AG04449 (cell line): ENCODE measurements at regions not wholly inside any gene's neighbourhood (a gene's known extent, or its start where the extent isn't known, plus 50 kb on each side); places are given as distances from the start of the nearest gene placed in this dataset.

ENCODE experiments used
- CTCF ChIA-PET: fragments of 350-600 bp; formaldehyde crosslinking; extraction: SDS; loops from one replicate; lab custom pipeline; 2021; ENCODE audit warnings: antibody characterized with exemption; lab: Yijun Ruan, JAX
- POLR2A ChIA-PET: fragments of 400-600, 350-600 bp; formaldehyde crosslinking; extraction: SDS; loops from one replicate; lab custom pipeline; 2020; ENCODE audit warnings: antibody characterized with exemption, inconsistent platforms; lab: Yijun Ruan, JAX
- DNase-seq: peaks from one replicate; pipeline ENCODE4 v3.0.0-alpha.2; 2010; ENCODE audit warnings: low read depth, low spot score
- H3K4me3 ChIP-seq: 2 replicates; pipeline ENCODE4 v1.5.1; 2011; ENCODE audit warnings: low read depth, mild to moderate bottlenecking, control low read depth, low read length
- TF ChIP-seq, protein P1 (sequence below): IDR thresholded peaks from one replicate; pipeline ENCODE4 v1.5.1; 2011; ENCODE audit warnings: mild to moderate bottlenecking, moderate library complexity, low read length, control low read depth, inconsistent platforms; ENCODE audit not compliant: insufficient read depth; ENCODE audit errors: missing control alignments

DNA sequence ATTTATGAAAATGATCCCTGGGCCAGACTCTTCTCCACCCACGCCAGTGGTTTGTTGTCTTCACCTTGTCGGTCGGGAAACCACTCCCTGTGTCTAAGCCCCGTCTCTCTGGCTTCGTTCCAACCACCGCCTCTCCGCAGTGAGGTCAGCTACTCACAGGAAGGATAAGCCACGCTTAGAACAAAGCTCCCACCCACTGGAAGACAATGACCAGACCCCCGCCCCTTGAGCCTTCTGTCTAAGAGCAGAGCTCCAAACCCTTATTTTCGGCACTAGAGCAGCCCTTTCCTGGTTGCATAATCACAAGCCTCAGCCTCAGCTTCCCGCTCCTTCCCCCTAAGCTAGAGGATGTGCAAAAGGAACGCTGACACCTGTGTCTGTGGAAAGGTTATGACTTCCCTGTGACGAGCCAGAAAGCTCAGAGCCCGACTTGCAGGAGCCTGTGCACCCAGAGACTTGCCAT is 114.9 kb upstream of the MEF2A start:
- TF ChIP-seq, protein P1, sequence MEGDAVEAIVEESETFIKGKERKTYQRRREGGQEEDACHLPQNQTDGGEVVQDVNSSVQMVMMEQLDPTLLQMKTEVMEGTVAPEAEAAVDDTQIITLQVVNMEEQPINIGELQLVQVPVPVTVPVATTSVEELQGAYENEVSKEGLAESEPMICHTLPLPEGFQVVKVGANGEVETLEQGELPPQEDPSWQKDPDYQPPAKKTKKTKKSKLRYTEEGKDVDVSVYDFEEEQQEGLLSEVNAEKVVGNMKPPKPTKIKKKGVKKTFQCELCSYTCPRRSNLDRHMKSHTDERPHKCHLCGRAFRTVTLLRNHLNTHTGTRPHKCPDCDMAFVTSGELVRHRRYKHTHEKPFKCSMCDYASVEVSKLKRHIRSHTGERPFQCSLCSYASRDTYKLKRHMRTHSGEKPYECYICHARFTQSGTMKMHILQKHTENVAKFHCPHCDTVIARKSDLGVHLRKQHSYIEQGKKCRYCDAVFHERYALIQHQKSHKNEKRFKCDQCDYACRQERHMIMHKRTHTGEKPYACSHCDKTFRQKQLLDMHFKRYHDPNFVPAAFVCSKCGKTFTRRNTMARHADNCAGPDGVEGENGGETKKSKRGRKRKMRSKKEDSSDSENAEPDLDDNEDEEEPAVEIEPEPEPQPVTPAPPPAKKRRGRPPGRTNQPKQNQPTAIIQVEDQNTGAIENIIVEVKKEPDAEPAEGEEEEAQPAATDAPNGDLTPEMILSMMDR = no peak
- POLR2A ChIA-PET = no interaction called here
- CTCF ChIA-PET = interaction anchor here (1.2 kb wide), 1 partner anchor 253 kb away, joined by 3 read pairs; no protein-coding TSS in a partner anchor

GRCh38 chr15:99451484-99451883 is 114.3 kb upstream of the MEF2A start:
- H3K4me3 ChIP-seq = no peak overlapping the region
- ChIA-PET CTCF (interaction anchor here (1.2 kb wide), 1 partner anchor 253 kb away, joined by 3 read pairs; no protein-coding TSS in a partner anchor), POLR2A (no interaction called here)
- TF ChIP-seq, protein P1 = no peak
- no peak for DNase-seq

More for the DNA sequence above, 114.9 kb upstream of the MEF2A start:
- no peak for DNase-seq
- H3K4me3 ChIP-seq = no peak overlapping the region

DNA sequence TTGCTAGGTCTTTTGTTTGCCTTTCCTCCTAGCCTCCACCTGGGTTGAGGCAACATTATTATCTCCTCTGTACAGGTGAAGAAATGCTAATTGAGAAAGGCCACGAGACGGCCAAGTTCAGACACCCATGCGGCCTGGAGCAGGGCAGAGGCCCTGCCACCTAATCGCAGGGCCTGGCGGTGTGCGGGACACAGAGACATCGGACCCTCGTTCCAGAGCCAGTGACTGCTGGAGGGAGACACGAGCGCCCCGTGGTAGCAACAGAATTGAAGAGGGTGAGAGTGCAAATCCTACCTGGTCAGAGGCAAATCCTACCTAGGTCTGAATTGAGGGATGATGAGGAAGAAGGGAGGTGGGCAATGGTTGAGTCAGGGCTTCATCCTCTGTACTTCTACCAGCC is 113.8 kb upstream of the MEF2A start:
- TF ChIP-seq, protein P1 = no peak
- DNase-seq = no peak
- POLR2A ChIA-PET = no interaction called here
- no peak overlapping the region for H3K4me3 ChIP-seq
- CTCF ChIA-PET = no interaction called here

DNA sequence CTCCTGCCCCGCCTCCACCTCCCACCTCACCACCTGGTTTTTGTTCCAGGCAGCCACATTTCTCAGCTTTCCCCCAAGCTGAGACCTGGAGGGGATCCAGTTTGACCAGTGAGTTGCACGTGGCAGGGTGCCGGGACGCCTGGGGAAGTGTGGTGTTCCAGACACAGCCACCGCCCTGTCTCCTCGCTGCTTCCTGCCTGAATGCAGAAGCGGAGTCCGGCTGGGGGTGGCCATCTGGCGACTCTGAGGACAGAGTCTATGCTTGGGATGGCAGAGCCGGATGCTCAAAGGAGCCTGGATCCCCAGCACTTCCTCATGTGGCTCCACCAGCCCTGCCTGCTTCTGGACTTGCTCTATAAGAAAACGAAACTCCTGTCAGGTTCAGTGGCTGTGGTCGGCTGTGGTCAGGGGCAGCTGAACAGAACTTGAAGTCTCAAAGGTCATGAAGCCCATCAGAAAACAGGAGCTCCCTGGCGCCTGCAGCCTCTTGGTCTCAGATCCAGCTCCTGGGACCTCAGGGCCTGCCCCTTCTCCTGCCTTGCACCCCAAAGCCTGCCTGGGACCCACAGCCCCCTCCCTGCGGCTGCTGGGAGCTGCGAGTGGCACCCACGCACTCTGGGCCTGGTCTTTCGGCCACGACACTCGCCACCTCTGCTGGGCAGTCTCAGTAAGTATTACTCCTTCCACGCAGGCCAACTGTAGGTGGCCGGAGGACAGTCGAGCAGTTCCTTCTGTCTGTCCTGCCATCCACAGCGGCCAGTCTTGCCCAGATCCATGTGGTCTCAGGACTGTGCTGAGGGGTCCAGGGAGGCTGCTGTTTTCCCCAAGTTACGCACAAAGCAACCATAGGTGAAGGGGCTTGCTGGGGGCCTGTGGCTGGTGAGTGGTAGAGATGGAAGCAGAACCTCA is 112.8 kb upstream of the MEF2A start:
- ChIA-PET CTCF (no interaction called here), POLR2A (no interaction called here)
- H3K4me3 ChIP-seq = no peak overlapping the region
- TF ChIP-seq, protein P1 = no peak
- no peak for DNase-seq

DNA sequence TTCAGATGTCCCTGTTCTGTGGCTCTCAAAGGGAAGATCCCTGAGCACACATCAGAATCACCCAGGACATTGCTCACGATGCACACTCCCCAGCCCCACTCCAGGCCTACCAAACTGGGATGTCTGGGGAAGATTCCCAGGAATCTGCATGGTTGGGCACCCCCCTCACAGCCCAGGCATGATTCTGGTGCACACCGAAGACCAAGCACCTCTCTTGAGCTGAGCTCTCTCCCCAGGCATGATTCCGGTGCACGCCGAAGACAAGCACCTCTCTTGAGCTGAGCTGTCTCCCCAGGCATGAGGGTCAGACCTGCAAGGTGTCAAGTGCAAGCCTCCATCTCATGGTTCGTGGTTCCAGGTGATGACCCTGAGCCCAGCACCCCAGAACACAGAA is 112.2 kb upstream of the MEF2A start:
- ChIA-PET CTCF (no interaction called here), POLR2A (no interaction called here)
- TF ChIP-seq, protein P1 = no peak
- no peak overlapping the region for H3K4me3 ChIP-seq
- no peak for DNase-seq
